CD4-positive, alpha-beta T cell treated with Interleukin-12 subunit alpha and Interleukin-12 subunit beta, for 1 hour (primary cell): ENCODE measurements at regions not wholly inside any gene's neighbourhood (a gene's known extent, or its start where the extent isn't known, plus 50 kb on each side); places are given as distances from the start of the nearest gene placed in this dataset.
"Not testable (repeated sequence)": the region's sequence is repeated elsewhere in the genome, so short reads cannot be mapped to it uniquely, and the experiment has no call there.

Source experiments
- DNase-seq: peaks from one replicate; pipeline ENCODE4 v3.0.0-alpha.2; 2020

GRCh38 chr2:156955701-156956100 is 301.8 kb upstream of the GALNT5 start:
- no peak for DNase-seq

- DNase-seq: no peak
These were observed 301.3 kb upstream of the GALNT5 start for GRCh38 chr2:156956161-156956560.

GRCh38 chr2:156958374-156958773 is 299.1 kb upstream of the GALNT5 start:
- DNase-seq: no peak

- no peak for DNase-seq
These were observed 298.0 kb upstream of the GALNT5 start for GRCh38 chr2:156959481-156959880.

- no peak for DNase-seq
These were observed 274.9 kb upstream of the GALNT5 start for GRCh38 chr2:156982615-156983014.

- no peak for DNase-seq
These were observed 271.0 kb upstream of the GALNT5 start for GRCh38 chr2:156986339-156986988.

- no peak for DNase-seq
These were observed 257.8 kb upstream of the GALNT5 start for GRCh38 chr2:156999661-157000060.

- no peak for DNase-seq
These were observed 252.7 kb upstream of the GALNT5 start for GRCh38 chr2:157004789-157005188.

- DNase-seq: no peak
These were observed 242.4 kb upstream of the GALNT5 start for GRCh38 chr2:157015015-157015575.

GRCh38 chr2:157023264-157023663 is 234.2 kb upstream of the GALNT5 start:
- DNase-seq: not testable (repeated sequence)

- DNase-seq: no peak
These were observed 233.4 kb upstream of the GALNT5 start for GRCh38 chr2:157024129-157024528.

GRCh38 chr2:157032017-157032416 is 225.5 kb upstream of the GALNT5 start:
- no peak for DNase-seq

- DNase-seq: no peak
These were observed 220.8 kb upstream of the GALNT5 start for GRCh38 chr2:157036726-157037125.

GRCh38 chr2:157043786-157044185 is 213.7 kb upstream of the GALNT5 start:
- no peak for DNase-seq

GRCh38 chr2:157046396-157046795 is 211.1 kb upstream of the GALNT5 start:
- no peak for DNase-seq

- no peak for DNase-seq
These were observed 204.8 kb upstream of the GALNT5 start for GRCh38 chr2:157052685-157053224.

- DNase-seq: no peak
These were observed 203.6 kb upstream of the GALNT5 start for GRCh38 chr2:157053876-157054275.

GRCh38 chr2:157055660-157056199 is 201.8 kb upstream of the GALNT5 start:
- DNase-seq: no peak

- DNase-seq: no peak
These were observed 201.3 kb upstream of the GALNT5 start for GRCh38 chr2:157056200-157056676.

- no peak for DNase-seq
These were observed 199.3 kb upstream of the GALNT5 start for GRCh38 chr2:157058161-157058560.

GRCh38 chr2:157059036-157059435 is 198.5 kb upstream of the GALNT5 start:
- no peak for DNase-seq

- DNase-seq: no peak
These were observed 195.7 kb upstream of the GALNT5 start for GRCh38 chr2:157061799-157062198.

GRCh38 chr2:157067562-157067961 is 189.9 kb upstream of the GALNT5 start:
- DNase-seq: no peak

GRCh38 chr2:157068237-157068636 is 189.3 kb upstream of the GALNT5 start:
- no peak for DNase-seq
